ENCODE measurements at regions not wholly inside any gene's neighbourhood (a gene's known extent, or its start where the extent isn't known, plus 50 kb on each side); places are given as distances from the start of the nearest gene placed in this dataset.

GRCh38 chr18:1618364-1618763 lies 713.7 kb downstream of the ADCYAP1 start:
- DNase-seq (ENCODE audit: low read depth), result no peak
- H3K4me3 ChIP-seq (ENCODE audit: low read length), result no peak overlapping the region
- TF ChIP-seq, protein P1, sequence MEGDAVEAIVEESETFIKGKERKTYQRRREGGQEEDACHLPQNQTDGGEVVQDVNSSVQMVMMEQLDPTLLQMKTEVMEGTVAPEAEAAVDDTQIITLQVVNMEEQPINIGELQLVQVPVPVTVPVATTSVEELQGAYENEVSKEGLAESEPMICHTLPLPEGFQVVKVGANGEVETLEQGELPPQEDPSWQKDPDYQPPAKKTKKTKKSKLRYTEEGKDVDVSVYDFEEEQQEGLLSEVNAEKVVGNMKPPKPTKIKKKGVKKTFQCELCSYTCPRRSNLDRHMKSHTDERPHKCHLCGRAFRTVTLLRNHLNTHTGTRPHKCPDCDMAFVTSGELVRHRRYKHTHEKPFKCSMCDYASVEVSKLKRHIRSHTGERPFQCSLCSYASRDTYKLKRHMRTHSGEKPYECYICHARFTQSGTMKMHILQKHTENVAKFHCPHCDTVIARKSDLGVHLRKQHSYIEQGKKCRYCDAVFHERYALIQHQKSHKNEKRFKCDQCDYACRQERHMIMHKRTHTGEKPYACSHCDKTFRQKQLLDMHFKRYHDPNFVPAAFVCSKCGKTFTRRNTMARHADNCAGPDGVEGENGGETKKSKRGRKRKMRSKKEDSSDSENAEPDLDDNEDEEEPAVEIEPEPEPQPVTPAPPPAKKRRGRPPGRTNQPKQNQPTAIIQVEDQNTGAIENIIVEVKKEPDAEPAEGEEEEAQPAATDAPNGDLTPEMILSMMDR (IDR thresholded peaks at IDR 0.05; ENCODE audit: insufficient read depth, low read depth, low read length, missing control alignments), result no peak

DNA sequence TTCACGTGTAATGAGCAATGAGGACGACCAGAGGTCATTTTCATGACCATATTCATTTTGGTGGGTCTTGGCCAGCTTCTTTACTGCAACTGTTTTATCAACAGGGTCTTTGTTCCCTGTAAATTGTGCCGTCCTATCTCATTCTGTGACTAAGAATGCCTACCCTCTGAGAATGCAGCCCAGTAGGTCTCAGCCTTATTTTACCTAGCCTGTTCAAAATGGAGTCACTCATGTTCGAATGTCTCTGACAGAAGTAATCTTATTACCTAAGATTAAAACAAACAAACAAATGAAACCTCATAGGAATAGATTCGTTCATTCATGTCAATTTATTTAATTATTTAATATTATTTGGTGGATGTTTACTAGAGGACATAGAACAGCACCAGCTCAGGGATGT lies 714.8 kb downstream of the ADCYAP1 start:
- DNase-seq (ENCODE audit: low read depth), result no peak
- H3K4me3 ChIP-seq (ENCODE audit: low read length), result no peak overlapping the region
- TF ChIP-seq, protein P1 (IDR thresholded peaks at IDR 0.05; ENCODE audit: insufficient read depth, low read depth, low read length, missing control alignments), result no peak

GRCh38 chr18:1624612-1625011 lies 719.9 kb downstream of the ADCYAP1 start:
- no peak for DNase-seq (ENCODE audit: low read depth)
- no peak overlapping the region for H3K4me3 ChIP-seq (ENCODE audit: low read length)
- TF ChIP-seq, protein P1 (IDR thresholded peaks at IDR 0.05; ENCODE audit: insufficient read depth, low read depth, low read length, missing control alignments), result no peak

- no peak for DNase-seq (ENCODE audit: low read depth)
- H3K4me3 ChIP-seq (ENCODE audit: low read length), result no peak overlapping the region
- TF ChIP-seq, protein P1 (IDR thresholded peaks at IDR 0.05; ENCODE audit: insufficient read depth, low read depth, low read length, missing control alignments), result no peak
These were observed 722.8 kb downstream of the ADCYAP1 start for GRCh38 chr18:1627494-1627893.

- H3K4me3 ChIP-seq (ENCODE audit: low read length), result no peak overlapping the region
- DNase-seq (ENCODE audit: low read depth), result no peak
- TF ChIP-seq, protein P1 (IDR thresholded peaks at IDR 0.05; ENCODE audit: insufficient read depth, low read depth, low read length, missing control alignments), result no peak
These were observed 744.0 kb downstream of the ADCYAP1 start for GRCh38 chr18:1648712-1649111.

GRCh38 chr18:1652018-1652417 lies 747.3 kb downstream of the ADCYAP1 start:
- no peak overlapping the region for H3K4me3 ChIP-seq (ENCODE audit: low read length)
- TF ChIP-seq, protein P1 (IDR thresholded peaks at IDR 0.05; ENCODE audit: insufficient read depth, low read depth, low read length, missing control alignments), result no peak
- DNase-seq (ENCODE audit: low read depth), result no peak

GRCh38 chr18:1653873-1654272 lies 749.2 kb downstream of the ADCYAP1 start:
- no peak overlapping the region for H3K4me3 ChIP-seq (ENCODE audit: low read length)
- TF ChIP-seq, protein P1 (IDR thresholded peaks at IDR 0.05; ENCODE audit: insufficient read depth, low read depth, low read length, missing control alignments), result no peak
- DNase-seq (ENCODE audit: low read depth), result no peak
